HG03342 (cell line): ENCODE measurements at regions not wholly inside any gene's neighbourhood (a gene's known extent, or its start where the extent isn't known, plus 50 kb on each side); places are given as distances from the start of the nearest gene placed in this dataset.
"Not testable (repeated sequence)": the region's sequence is repeated elsewhere in the genome, so short reads cannot be mapped to it uniquely, and the experiment has no call there.

ENCODE experiments used
- ATAC-seq: cut with Tn5 transposase; IDR thresholded peaks from one replicate; pipeline ENCODE4 v1.9.1; 2021; ENCODE audit warnings: mild to moderate bottlenecking, moderate library complexity; ENCODE audit not compliant: unreplicated experiment

- ATAC-seq = no peak
Observed at GRCh38 chr4:81375745-81376144, 96.0 kb downstream of the RASGEF1B start.

DNA sequence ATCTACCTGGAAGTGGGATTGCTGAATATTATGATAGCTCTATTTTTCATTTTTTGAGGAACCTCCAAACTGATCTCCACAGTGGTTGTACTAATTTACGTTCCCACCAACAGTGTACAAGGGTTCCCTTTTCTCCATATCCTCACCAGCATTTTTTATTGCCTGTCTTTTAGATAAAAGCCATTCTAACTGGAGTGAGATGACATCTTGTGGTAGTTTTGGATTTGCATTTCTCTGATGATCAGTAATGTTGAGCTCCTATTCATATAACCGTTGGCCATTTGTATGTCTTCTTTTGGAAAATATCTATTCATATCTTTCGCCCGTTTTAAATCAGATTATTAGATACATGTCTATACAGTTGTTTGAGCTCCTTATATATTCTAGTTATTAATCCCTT is 101.8 kb downstream of the RASGEF1B start:
- no peak for ATAC-seq

DNA sequence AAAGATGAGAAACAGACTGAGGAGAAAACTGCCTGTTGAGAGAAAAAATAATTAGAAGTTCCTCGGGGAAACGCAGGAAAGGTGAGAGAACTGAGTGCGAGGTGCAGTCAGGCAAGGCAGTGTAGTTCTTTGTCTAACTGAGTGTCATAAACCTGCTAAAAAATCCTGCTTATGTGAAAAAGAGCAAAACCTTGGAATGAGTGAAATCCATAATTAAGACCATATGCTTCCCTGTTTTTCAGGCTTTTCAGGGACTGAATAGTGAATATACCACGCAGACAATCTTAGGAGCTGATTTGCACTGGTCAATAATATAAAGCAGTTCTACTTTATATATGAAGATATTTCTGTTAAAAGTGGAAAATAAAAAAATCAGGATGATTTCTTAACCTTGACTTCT is 104.9 kb downstream of the RASGEF1B start:
- ATAC-seq = no peak

DNA sequence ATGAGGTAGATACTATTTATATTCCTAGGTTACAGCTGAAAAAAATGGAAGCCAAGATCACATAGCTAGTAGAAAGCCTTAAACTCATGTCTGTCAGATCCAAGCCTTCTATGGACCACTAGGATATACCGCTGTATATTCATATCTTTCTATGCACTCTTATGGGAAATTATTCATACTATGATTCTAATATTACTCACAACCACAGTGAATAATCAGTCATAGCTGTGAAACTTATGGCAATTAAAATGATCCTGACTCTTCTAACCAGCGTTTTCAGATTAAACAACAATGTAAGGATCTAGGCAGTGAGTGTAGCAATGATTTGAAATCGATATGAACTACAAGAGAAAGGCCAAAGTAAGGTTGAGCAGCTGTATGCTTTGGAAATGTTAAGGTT is 111.0 kb downstream of the RASGEF1B start:
- ATAC-seq = no peak

DNA sequence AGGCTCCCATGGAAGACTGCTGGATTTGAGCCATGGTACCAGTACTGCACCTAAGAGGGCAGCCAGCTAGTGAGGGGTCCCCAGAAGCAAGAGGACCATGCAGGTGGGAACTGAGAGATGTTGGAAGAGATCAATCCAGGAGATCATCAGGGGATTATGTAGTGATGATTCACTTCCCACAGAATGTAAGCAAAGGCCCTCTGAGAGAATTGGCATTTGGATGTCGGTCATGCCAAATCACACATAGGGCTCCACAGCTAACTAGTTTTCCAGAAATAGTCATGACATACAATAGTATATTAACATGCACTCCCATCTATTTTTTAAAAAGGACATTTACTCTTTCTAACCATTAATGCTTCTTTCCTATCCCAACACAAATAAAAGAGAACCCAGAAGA is 112.5 kb downstream of the RASGEF1B start:
- ATAC-seq = no peak

- no peak for ATAC-seq
Observed at GRCh38 chr4:81358154-81358553, 113.6 kb downstream of the RASGEF1B start.

GRCh38 chr4:81356621-81357020 is 115.1 kb downstream of the RASGEF1B start:
- ATAC-seq = no peak

DNA sequence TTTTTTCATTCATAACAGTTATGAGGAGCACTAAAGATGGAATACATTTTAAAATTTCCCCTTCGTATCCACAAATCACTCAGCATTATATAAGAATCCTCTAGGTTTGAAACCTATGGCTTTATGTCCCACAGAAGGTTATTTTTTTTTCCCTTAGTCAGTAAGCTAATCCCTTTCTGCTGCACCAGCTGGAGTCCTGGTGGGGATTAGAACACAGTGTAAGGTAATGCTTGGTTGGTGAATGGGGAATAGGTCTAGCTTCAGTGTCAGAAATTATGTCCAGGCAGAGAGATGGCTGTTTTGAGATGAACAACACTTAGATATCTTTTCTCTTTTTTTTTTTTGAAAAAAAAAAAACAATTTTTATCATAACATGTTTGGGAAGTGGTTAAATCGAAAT is 116.6 kb downstream of the RASGEF1B start:
- no peak for ATAC-seq

- no peak for ATAC-seq
Observed at GRCh38 chr4:81353861-81354260, 117.8 kb downstream of the RASGEF1B start.

DNA sequence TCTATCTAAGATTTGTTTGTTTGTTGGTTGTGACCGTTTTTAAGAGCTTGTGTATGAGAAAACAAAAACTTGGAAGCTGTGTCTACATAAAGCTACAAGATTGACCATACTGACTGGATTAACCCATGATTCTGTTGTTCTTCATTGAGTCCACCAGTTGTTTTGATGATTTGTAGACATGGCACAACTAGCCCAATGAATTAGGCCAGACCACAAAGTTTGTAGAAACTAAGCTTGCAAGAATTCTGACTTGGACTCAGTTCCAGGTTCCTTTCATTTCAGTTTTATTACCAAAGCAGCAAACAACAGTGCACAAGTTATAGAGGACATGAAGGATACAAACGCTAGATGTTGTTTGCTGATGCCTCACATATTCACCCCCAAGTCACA is 119.3 kb downstream of the RASGEF1B start:
- no peak for ATAC-seq

- peak; percentile 93 for ATAC-seq
Observed at GRCh38 chr4:81351654-81352445, 119.9 kb downstream of the RASGEF1B start.

DNA sequence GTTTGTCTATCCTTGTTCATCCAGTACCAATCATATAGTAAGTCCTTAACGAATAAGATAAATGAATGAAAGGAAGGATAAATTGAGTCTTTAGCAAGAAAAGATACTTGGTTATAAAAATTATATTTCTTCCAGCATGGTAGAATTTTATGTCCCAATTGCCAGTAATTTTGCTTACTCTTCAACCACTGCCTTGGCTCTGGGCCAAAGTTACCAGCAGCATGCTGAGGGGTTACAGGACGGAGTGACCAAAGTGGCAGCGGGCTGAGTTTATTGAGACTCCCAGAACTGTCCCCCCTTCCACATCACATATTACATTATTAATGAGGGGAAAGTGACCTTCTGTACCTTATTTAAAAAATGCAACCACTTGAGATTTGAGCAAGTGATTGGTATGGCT is 121.7 kb downstream of the RASGEF1B start:
- ATAC-seq = no peak

DNA sequence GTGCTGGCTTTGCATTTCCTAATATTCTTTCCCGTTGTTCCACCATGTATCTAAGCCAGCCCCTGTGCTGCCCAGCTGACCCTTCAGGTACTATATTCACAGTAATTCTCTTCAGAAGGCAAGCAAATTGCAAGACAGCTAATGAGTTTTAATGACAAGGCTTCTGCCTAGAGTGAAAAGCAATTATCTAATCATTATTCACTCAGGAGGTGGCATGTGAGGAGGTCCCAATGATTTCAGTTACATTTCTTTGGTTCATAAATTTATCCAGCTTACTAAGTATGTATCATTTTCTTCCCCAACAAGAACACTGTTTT is 123.0 kb downstream of the RASGEF1B start:
- no peak for ATAC-seq

DNA sequence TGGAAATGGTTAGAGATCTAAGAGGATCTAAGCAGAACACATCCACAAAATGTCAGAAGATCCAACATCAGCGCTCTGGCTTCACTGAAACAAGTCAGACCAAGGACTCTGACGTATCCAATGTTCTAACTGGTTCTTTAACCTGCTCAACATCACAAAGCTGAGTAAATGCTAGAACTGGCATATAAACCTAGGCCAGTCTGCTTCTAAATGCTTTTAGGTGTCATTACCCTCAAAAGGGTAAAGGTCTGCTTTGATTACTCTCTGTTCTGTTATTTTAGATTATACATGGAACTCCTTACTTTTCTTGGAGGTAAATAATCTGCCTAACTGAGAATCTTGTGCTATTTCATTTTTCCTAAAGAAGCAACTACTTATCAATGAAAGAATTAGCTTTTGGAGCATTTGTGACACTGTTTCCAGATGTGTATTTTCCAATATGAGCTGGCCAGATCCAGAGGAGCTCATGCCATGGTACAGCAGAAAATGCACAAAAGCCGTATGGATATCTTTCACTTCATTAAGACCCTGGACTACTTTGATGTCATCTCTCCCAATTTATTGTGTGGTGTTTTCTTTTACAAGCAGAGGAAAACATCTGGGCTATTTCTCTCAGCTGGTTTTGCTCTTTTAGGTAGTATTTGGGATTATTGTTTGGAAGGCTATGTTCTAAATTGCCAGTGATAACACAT is 123.5 kb downstream of the RASGEF1B start:
- no peak for ATAC-seq

- ATAC-seq = no peak
Observed at GRCh38 chr4:81346719-81347118, 125.0 kb downstream of the RASGEF1B start.

DNA sequence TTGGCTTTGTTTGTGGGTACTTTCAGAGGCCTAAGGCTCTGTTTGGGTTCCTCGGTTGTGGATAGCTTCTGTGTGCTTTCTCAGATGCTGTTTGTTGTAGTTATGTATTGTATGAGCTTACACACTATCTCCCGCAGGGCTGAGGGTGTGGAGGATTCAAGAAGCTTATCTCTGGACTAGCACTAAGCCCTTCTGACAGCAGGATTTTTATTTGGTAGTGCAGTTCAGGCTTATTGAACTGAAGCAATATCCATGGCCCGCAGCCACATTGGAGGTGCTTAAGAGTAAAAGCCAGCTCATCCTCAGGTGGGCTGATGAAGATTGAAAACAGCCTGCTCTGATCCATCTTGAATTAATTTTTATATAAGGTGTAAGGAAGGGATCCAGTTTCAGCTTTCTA is 128.2 kb downstream of the RASGEF1B start:
- no peak for ATAC-seq

DNA sequence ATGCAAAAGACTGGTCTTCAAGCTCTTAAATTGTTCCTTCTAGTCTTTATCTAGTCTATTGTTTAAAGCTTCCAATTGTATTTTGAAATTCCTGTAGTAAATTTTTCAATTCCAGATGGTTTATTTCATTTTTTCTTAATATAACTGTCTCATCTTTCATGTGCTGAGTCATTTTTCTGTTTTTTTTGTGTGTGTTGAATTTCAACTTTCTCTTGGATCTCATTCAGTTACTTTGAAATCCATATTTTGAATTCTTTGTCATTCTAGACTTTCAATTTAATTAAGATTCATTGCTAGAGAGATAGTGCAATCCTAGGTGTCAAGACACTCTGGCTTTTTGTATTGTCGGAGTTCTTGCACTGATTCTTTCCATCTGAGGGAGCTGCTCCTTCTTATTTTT is 128.0 kb upstream of the PRKG2 start:
- ATAC-seq = no peak

DNA sequence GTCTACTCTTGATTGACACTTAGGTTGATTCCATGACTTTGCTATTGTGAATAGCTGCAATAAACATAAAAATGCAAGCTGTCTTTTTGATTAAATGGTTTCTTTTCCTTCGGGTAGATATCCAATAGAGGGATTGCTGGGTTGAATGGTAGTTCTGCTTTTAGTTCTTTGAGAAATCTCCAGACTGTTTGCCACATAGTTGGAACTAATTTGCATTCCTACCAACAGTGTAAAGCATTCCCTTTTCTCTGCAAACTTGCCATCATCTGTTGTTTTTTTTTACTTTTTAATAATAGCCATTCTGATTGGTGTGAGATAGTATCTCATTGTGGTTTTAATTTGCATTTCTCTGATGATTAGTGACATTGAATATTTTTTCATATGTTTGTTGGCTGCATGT is 122.2 kb upstream of the PRKG2 start:
- no peak for ATAC-seq

DNA sequence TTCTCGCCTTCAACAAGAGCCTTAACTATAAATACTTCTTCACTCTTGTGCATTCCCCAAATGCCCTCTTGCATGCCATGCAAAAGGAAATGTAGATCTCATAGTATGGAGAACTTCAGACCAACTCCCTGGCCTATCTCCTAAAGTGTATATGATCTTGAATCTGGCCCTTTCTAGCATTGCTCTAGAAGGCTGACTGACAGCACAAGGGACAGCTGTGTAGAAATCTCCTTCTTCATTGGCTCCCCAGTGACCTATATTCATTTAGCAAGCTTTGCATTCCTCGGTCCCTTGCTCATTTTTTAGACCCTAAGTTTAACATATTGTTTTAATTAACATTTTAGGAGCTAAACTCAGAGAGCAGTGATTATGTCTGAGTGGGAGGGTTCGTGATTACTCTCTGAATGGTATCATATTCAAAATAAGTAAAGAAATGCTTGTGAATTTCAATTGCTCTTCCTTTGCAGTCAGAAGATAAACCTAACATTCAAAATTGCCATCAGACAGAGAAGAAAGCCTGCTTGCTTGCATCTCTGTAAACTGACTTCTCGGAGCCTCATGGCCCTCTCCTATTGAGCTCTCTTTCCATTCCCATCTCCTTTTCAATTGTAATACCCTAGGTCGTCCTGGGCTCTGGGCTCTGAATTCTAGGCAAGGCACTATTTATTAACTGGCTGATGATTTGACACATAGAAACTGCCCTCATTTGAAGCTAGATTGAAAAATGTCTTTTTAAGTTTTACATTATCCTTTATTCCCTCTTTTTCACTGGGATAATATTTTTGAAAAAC is 120.3 kb upstream of the PRKG2 start:
- no peak for ATAC-seq

DNA sequence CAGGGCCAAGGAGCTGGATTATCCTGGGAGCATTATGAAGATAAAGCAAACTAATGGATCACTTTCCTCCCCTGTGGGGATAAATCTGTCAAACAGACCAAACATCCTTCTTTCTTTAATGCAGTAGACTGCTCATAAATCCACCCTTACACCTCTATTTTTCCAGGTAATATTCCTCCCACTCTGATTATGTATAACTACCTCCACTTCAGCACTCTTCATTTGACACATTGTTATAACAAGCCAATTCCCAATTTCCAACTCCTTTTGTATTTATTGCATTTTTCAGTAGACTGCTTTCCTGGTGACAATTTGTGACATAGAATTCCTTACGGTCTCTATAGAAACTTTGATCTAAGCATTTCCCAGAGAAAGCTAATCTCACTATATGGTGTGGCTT is 115.0 kb upstream of the PRKG2 start:
- no peak for ATAC-seq

DNA sequence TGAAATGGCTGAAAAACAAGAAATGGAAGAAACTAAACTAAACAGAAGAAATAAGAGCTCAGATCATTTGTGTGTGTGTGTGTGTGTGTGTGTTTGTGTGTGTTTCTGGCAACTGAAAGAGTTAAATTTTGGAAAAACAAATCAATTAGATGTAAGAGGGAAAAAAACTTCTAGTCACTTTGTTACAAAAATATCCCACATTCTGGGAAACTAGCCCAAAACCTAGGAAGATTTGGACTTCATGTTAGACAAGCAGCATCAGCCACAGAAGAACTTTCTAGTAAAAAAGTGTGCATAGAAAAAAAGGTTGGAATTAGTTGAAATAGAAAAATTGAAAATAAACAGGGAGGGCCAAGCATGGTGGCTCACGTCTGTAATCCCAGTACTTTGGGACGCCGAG is 111.6 kb upstream of the PRKG2 start:
- no peak for ATAC-seq

- not testable (repeated sequence) for ATAC-seq
Observed at GRCh38 chr4:81324594-81324993, 109.6 kb upstream of the PRKG2 start.
